Glutamatergic neuron (in vitro differentiated cells): ENCODE measurements at regions not wholly inside any gene's neighbourhood (a gene's known extent, or its start where the extent isn't known, plus 50 kb on each side); places are given as distances from the start of the nearest gene placed in this dataset.

ENCODE experiments used
- DNase-seq: peaks from one replicate; pipeline ENCODE4 v3.0.0; 2022
- H3K27ac Mint-ChIP-seq: one replicate; pipeline ENCODE4 v1.8.0; 2020; ENCODE audit warnings: mild to moderate bottlenecking, mixed read lengths, inconsistent platforms; ENCODE audit not compliant: unreplicated experiment
- H3K27me3 Mint-ChIP-seq: one replicate; pipeline ENCODE4 v1.8.0; 2020; ENCODE audit warnings: mild to moderate bottlenecking, moderate library complexity, mixed read lengths, inconsistent platforms; ENCODE audit not compliant: unreplicated experiment
- H3K36me3 Mint-ChIP-seq: one replicate; pipeline ENCODE4 v1.8.0; 2020; ENCODE audit warnings: mild to moderate bottlenecking, mixed read lengths, inconsistent platforms; ENCODE audit not compliant: unreplicated experiment
- H3K4me1 Mint-ChIP-seq: one replicate; pipeline ENCODE4 v1.8.0; 2020; ENCODE audit warnings: mild to moderate bottlenecking, low read depth, mixed read lengths, inconsistent platforms; ENCODE audit not compliant: unreplicated experiment
- H3K4me3 Mint-ChIP-seq: one replicate; pipeline ENCODE4 v1.8.0; 2020; ENCODE audit warnings: mild to moderate bottlenecking, mixed read lengths, inconsistent platforms; ENCODE audit not compliant: unreplicated experiment
- H3K9me3 Mint-ChIP-seq: one replicate; pipeline ENCODE4 v1.8.0; 2020; ENCODE audit warnings: mild to moderate bottlenecking, moderate library complexity, mixed read lengths, inconsistent platforms; ENCODE audit not compliant: unreplicated experiment
- CTCF ChIP-seq: fragments of 200-600 bp; sonication (generic); IDR thresholded peaks from one replicate; pipeline ENCODE4 v1.5.0; 2021; ENCODE audit not compliant: partially characterized antibody, unreplicated experiment

GRCh38 chr20:41870869-41871462 is 252.8 kb upstream of the CHD6 start:
- H3K4me3 Mint-ChIP-seq: no peak overlapping the region
- H3K27ac Mint-ChIP-seq: no peak overlapping the region
- no peak for DNase-seq
- H3K27me3 Mint-ChIP-seq: no peaks in the 10 kb centered on the region
- H3K9me3 Mint-ChIP-seq: peaks cover 6% of the 10 kb centered on the region
- TF ChIP-seq CTCF: no peak
- H3K36me3 Mint-ChIP-seq: peaks cover 14% of the 10 kb centered on the region
- no peaks in the 10 kb centered on the region for H3K4me1 Mint-ChIP-seq

GRCh38 chr20:41869261-41869660 is 251.1 kb upstream of the CHD6 start:
- no peak for TF ChIP-seq CTCF
- Mint-ChIP-seq H3K4me3 (no peak overlapping the region), H3K9me3 (peaks cover 6% of the 10 kb centered on the region), H3K27ac (no peak overlapping the region), H3K36me3 (peaks cover 14% of the 10 kb centered on the region), H3K4me1 (no peaks in the 10 kb centered on the region), H3K27me3 (no peaks in the 10 kb centered on the region)
- DNase-seq: no peak

GRCh38 chr20:41865938-41866337 is 247.8 kb upstream of the CHD6 start:
- peaks cover 14% of the 10 kb centered on the region for H3K36me3 Mint-ChIP-seq
- no peaks in the 10 kb centered on the region for H3K27me3 Mint-ChIP-seq
- H3K4me1 Mint-ChIP-seq: no peaks in the 10 kb centered on the region
- no peak overlapping the region for H3K27ac Mint-ChIP-seq
- no peak for TF ChIP-seq CTCF
- H3K4me3 Mint-ChIP-seq: no peak overlapping the region
- DNase-seq: no peak
- peaks cover 5% of the 10 kb centered on the region for H3K9me3 Mint-ChIP-seq

GRCh38 chr20:41862476-41862875 is 244.3 kb upstream of the CHD6 start:
- Mint-ChIP-seq H3K9me3 (no peaks in the 10 kb centered on the region), H3K27ac (no peak overlapping the region), H3K4me1 (no peaks in the 10 kb centered on the region), H3K4me3 (no peak overlapping the region), H3K27me3 (peaks cover 2% of the 10 kb centered on the region), H3K36me3 (peaks cover under 1% of the 10 kb centered on the region)
- no peak for TF ChIP-seq CTCF
- DNase-seq: no peak

GRCh38 chr20:41861772-41862422 is 243.7 kb upstream of the CHD6 start:
- Mint-ChIP-seq H3K9me3 (no peaks in the 10 kb centered on the region), H3K4me1 (no peaks in the 10 kb centered on the region), H3K27ac (no peak overlapping the region), H3K27me3 (peaks cover 2% of the 10 kb centered on the region), H3K4me3 (no peak overlapping the region), H3K36me3 (no peaks in the 10 kb centered on the region)
- TF ChIP-seq CTCF: no peak
- no peak for DNase-seq
